Gastroesophageal sphincter (tissue), 3 donors: ENCODE measurements at regions not wholly inside any gene's neighbourhood (a gene's known extent, or its start where the extent isn't known, plus 50 kb on each side); places are given as distances from the start of the nearest gene placed in this dataset.
"Not testable (repeated sequence)": the region's sequence is repeated elsewhere in the genome, so short reads cannot be mapped to it uniquely, and the experiment has no call there.

Experiments
- CTCF ChIP-seq, 4 experiments: fragments of 200-600 bp in 2 of 4; fragments of 450-650 bp in 2 of 4; sonication (generic) in 1 of 4; IDR thresholded peaks; one replicate each; pipeline ENCODE4 v1.5.1; 2017 to 2019; ENCODE audit warnings: antibody characterized with exemption in 4 of 4, mild to moderate bottlenecking in 2 of 4, moderate library complexity in 2 of 4
- EP300 ChIP-seq: sonication (generic); formaldehyde crosslinking; IDR thresholded peaks from one replicate; pipeline ENCODE4 v1.6.1; 2017; ENCODE audit warnings: antibody characterized with exemption, mild to moderate bottlenecking
- POLR2A ChIP-seq, 2 donors: fragments of 450-650 bp; IDR thresholded peaks; one replicate each; pipeline ENCODE4 v1.6.1; 2017; ENCODE audit warnings: antibody characterized with exemption in 2 of 2, mild to moderate bottlenecking in 2 of 2, moderate library complexity in 1 of 2

- not testable (repeated sequence) for TF ChIP-seq CTCF (IDR thresholded peaks at IDR 0.05); POLR2A (IDR thresholded peaks at IDR 0.05); EP300
These were observed 125.4 kb downstream of the ART5 start for GRCh38 chr11:3516345-3516933.
